IMR-90 (cell line): ENCODE measurements at regions not wholly inside any gene's neighbourhood (a gene's known extent, or its start where the extent isn't known, plus 50 kb on each side); places are given as distances from the start of the nearest gene placed in this dataset.
"Not testable (repeated sequence)": the region's sequence is repeated elsewhere in the genome, so short reads cannot be mapped to it uniquely, and the experiment has no call there.

Experiments used
- ATAC-seq: fragments of 200-7000 bp; cut with Tn5 transposase; 2 replicates; pipeline ENCODE4 v1.9.1; 2020; ENCODE audit warnings: low read depth, mild to moderate bottlenecking, moderate library complexity
- BruUV-seq: library from RNA; stranded (reverse); fragments of 400-500 nt; replicated peaks from 2 replicates; lab custom pipeline; 2021; lab: Mats Ljungman, UMichigan
- CTCF ChIA-PET: fragments of 300-600 bp; formaldehyde crosslinking; extraction: SDS; loops from one replicate; lab custom pipeline; 2021; ENCODE audit warnings: antibody characterized with exemption; lab: Yijun Ruan, JAX
- POLR2A ChIA-PET: fragments of 300-600 bp; sonication (Branson Sonifier 250); formaldehyde crosslinking; loops from one replicate; lab custom pipeline; 2022; ENCODE audit warnings: antibody characterized with exemption; ENCODE audit not compliant: unreplicated experiment; lab: Charles Lee
- DNase-seq: peaks from one replicate; pipeline ENCODE4 v3.0.0; 2013
- H2AFZ ChIP-seq: replicated peaks from 2 replicates; pipeline ENCODE3; 2013; ENCODE audit warnings: low read length, mild to moderate bottlenecking; ENCODE audit not compliant: poor library complexity
- H2AK5ac ChIP-seq: 2 replicates; pipeline ENCODE4 v1.6.1; 2013; ENCODE audit warnings: low read depth, low read length, inconsistent platforms
- H2AK9ac ChIP-seq: replicated peaks from 2 replicates; pipeline ENCODE3; 2013; ENCODE audit warnings: mild to moderate bottlenecking, low read depth, low read length, moderate library complexity; ENCODE audit not compliant: poor library complexity
- H2BK120ac ChIP-seq: 2 replicates; pipeline ENCODE4 v1.6.1; 2013; ENCODE audit warnings: low read depth, low read length, inconsistent platforms
- H2BK15ac ChIP-seq: 3 replicates; pipeline ENCODE4 v1.6.1; 2013; ENCODE audit warnings: low read depth, low read length, inconsistent platforms
- H2BK20ac ChIP-seq: 2 replicates; pipeline ENCODE4 v1.6.1; 2013; ENCODE audit warnings: low read depth, mild to moderate bottlenecking, inconsistent platforms, low read length, moderate library complexity
- H2BK5ac ChIP-seq: 2 replicates; pipeline ENCODE4 v1.6.1; 2013; ENCODE audit warnings: mild to moderate bottlenecking, low read depth, low read length, inconsistent platforms; ENCODE audit not compliant: poor library complexity, severe bottlenecking
- H3K14ac ChIP-seq: replicated peaks from 2 replicates; pipeline ENCODE4 v1.6.1; 2013; ENCODE audit warnings: low read depth, low read length, inconsistent platforms
- H3K18ac ChIP-seq: 2 replicates; pipeline ENCODE4 v1.6.1; 2013; ENCODE audit warnings: low read depth, low read length, control low read depth
- H3K23ac ChIP-seq: 2 replicates; pipeline ENCODE4 v1.6.1; 2013; ENCODE audit warnings: low read depth, low read length, inconsistent platforms
- H3K27ac ChIP-seq: 2 replicates; pipeline ENCODE4 v1.5.1; 2013; ENCODE audit warnings: mild to moderate bottlenecking, control low read depth, low read length; ENCODE audit not compliant: insufficient read depth
- H3K27me3 ChIP-seq: 2 replicates; pipeline ENCODE4 v1.6.1; 2013; ENCODE audit warnings: low read length; ENCODE audit not compliant: control insufficient read depth, insufficient read depth
- H3K36me3 ChIP-seq: 2 replicates; pipeline ENCODE4 v1.6.1; 2013; ENCODE audit warnings: low read length, mixed read lengths; ENCODE audit not compliant: control insufficient read depth, insufficient read depth
- H3K4ac ChIP-seq: 2 replicates; pipeline ENCODE4 v1.6.1; 2013; ENCODE audit warnings: low read depth, low read length, inconsistent platforms
- H3K4me1 ChIP-seq: 2 replicates; pipeline ENCODE4 v1.6.1; 2013; ENCODE audit warnings: low read length, mixed read lengths; ENCODE audit not compliant: control insufficient read depth, insufficient read depth
- H3K4me2 ChIP-seq: 2 replicates; pipeline ENCODE4 v1.6.1; 2013; ENCODE audit warnings: low read depth, mild to moderate bottlenecking, control low read depth, low read length, moderate library complexity
- H3K4me3 ChIP-seq: 2 replicates; pipeline ENCODE4 v1.5.1; 2013; ENCODE audit warnings: low read depth, mild to moderate bottlenecking, control low read depth, low read length, moderate library complexity; ENCODE audit not compliant: insufficient read depth
- H3K56ac ChIP-seq: 2 replicates; pipeline ENCODE4 v1.6.1; 2013; ENCODE audit warnings: low read length, inconsistent platforms; ENCODE audit not compliant: insufficient read depth; ENCODE audit errors: extremely low read depth
- H3K79me1 ChIP-seq, 2 experiments: 2 replicates each; pipeline ENCODE4 v1.6.1; 2013; ENCODE audit warnings: low read length in 2 of 2, inconsistent platforms in 1 of 2, low read depth in 1 of 2
- H3K9ac ChIP-seq: 2 replicates; pipeline ENCODE4 v1.6.1; 2013; ENCODE audit warnings: low read depth, low read length, control low read depth
- H3K9me1 ChIP-seq: 2 replicates; pipeline ENCODE4 v1.6.1; 2013; ENCODE audit warnings: low read length, inconsistent platforms; ENCODE audit not compliant: insufficient read depth
- H3K9me3 ChIP-seq: 2 replicates; pipeline ENCODE4 v1.6.1; 2013; ENCODE audit warnings: low read length; ENCODE audit not compliant: control insufficient read depth, insufficient read depth
- H4K20me1 ChIP-seq: 2 replicates; pipeline ENCODE4 v1.6.1; 2013; ENCODE audit warnings: low read length, inconsistent platforms; ENCODE audit not compliant: insufficient read depth
- H4K5ac ChIP-seq: 2 replicates; pipeline ENCODE4 v1.6.1; 2013; ENCODE audit warnings: mild to moderate bottlenecking, low read depth, low read length, control low read depth
- H4K8ac ChIP-seq, 2 experiments: 2 replicates each; pipeline ENCODE4 v1.6.1; 2013; ENCODE audit warnings: low read depth in 2 of 2, low read length in 2 of 2, control low read depth in 1 of 2, inconsistent platforms in 1 of 2
- H4K91ac ChIP-seq: 2 replicates; pipeline ENCODE4 v1.6.1; 2013; ENCODE audit warnings: low read depth, low read length, inconsistent platforms; ENCODE audit not compliant: insufficient read depth
- BHLHE40 ChIP-seq: fragments of 150-350 bp; IDR thresholded peaks from 2 replicates; pipeline ENCODE4 v1.6.1; 2016; ENCODE audit warnings: mild to moderate bottlenecking, low read depth, low read length
- CHD1 ChIP-seq: IDR thresholded peaks from 2 replicates; pipeline ENCODE4 v1.6.1; 2012; ENCODE audit warnings: low read depth, low read length, improper control_type of control experiment
- FOS ChIP-seq: fragments of 150-350 bp; IDR thresholded peaks from 2 replicates; pipeline ENCODE4 v1.6.1; 2016; ENCODE audit warnings: low read depth, low read length
- MAZ ChIP-seq: IDR thresholded peaks from 2 replicates; pipeline ENCODE4 v1.6.1; 2012; ENCODE audit warnings: low read depth, mild to moderate bottlenecking, low read length, improper control_type of control experiment, moderate library complexity, borderline replicate concordance
- NFE2L2 ChIP-seq: fragments of 150-350 bp; IDR thresholded peaks from 2 replicates; pipeline ENCODE4 v1.6.1; 2016; ENCODE audit warnings: low read depth, mild to moderate bottlenecking, low read length
- RAD21 ChIP-seq: IDR thresholded peaks from 2 replicates; pipeline ENCODE4 v1.6.1; 2012; ENCODE audit warnings: low read length, improper control_type of control experiment
- RCOR1 ChIP-seq: IDR thresholded peaks from 2 replicates; pipeline ENCODE4 v1.6.1; 2012; ENCODE audit warnings: mild to moderate bottlenecking, low read length, improper control_type of control experiment; ENCODE audit not compliant: insufficient replicate concordance
- USF2 ChIP-seq: fragments of 150-350 bp; IDR thresholded peaks from 2 replicates; pipeline ENCODE4 v1.6.1; 2017; ENCODE audit warnings: mild to moderate bottlenecking, antibody characterized with exemption, low read length, low read depth
- WGBS, 2 experiments: methylation state at CpG; one replicate each; pipeline versions ENCODE4 v1.1.5 to v1.1.7; 2013; ENCODE audit warnings: missing lambda C conversion rate in 2 of 2; ENCODE audit not compliant: insufficient read length in 1 of 2; ENCODE audit errors: extremely low coverage in 2 of 2; 5-methylcytosine and 5-hydroxymethylcytosine counted together
- dilution Hi-C: fragments of 300-500 bp; cut with HindIII; formaldehyde crosslinking; loops from one replicate; pipeline ENCODE4 v1.14.3; 2018; ENCODE audit warnings: low sequenced_read_pairs; ENCODE audit not compliant: unreplicated experiment
- in situ Hi-C: fragments of 300-500 bp; cut with MboI; formaldehyde crosslinking; loops from 3 replicates; pipeline ENCODE4 v1.14.3; 2019; ENCODE audit warnings: low sequenced_read_pairs, inconsistent platforms, mixed read lengths
- intact Hi-C: fragments of 100-400 bp; cut with micrococcal nuclease; formaldehyde crosslinking; loops from 2 replicates; pipeline ENCODE4 v1.10.0; 2022

GRCh38 chr4:69032847-69033638 is 63.2 kb upstream of the UGT2B7 start:
- no CpG with 5 or more reads among the region's 2 CpGs for WGBS, 2 experiments
- intact Hi-C loops = no loop called here

GRCh38 chr4:69034315-69034740 is 61.9 kb upstream of the UGT2B7 start:
- H2BK20ac ChIP-seq, H3K56ac ChIP-seq, intact Hi-C loops, H3K9me1 ChIP-seq, BruUV-seq, H3K27ac ChIP-seq, H3K36me3 ChIP-seq, H3K27me3 ChIP-seq, H4K8ac ChIP-seq, in situ Hi-C loops, CTCF ChIA-PET, H4K5ac ChIP-seq, H2AK9ac ChIP-seq, H3K14ac ChIP-seq, dilution Hi-C loops, POLR2A ChIA-PET, H2AFZ ChIP-seq, H3K4ac ChIP-seq, H3K18ac ChIP-seq, H3K4me3 ChIP-seq, H2AK5ac ChIP-seq, H2BK15ac ChIP-seq, H4K91ac ChIP-seq, H3K79me1 ChIP-seq, H2BK5ac ChIP-seq, H2BK120ac ChIP-seq, DNase-seq, H3K9ac ChIP-seq, H4K20me1 ChIP-seq, H3K4me2 ChIP-seq, H3K4me1 ChIP-seq, H3K23ac ChIP-seq, H3K9me3 ChIP-seq, ATAC-seq: not testable (repeated sequence)
- WGBS, 2 experiments = no CpG with 5 or more reads among the region's 3 CpGs

More at GRCh38 chr4:69032847-69033638, 63.2 kb upstream of the UGT2B7 start:
- no peak overlapping the region for H3K56ac ChIP-seq
- no peak overlapping the region for H4K5ac ChIP-seq
- no peak overlapping the region for H4K8ac ChIP-seq
- H2BK120ac ChIP-seq = no peak overlapping the region
- no peak overlapping the region for H3K27ac ChIP-seq
- H3K27me3 ChIP-seq = no peaks in the 10 kb centered on the region
- H3K9me3 ChIP-seq = no peaks in the 10 kb centered on the region
- H3K9ac ChIP-seq = no peak overlapping the region
- no peaks in the 10 kb centered on the region for H4K20me1 ChIP-seq
- dilution Hi-C loops = no loop called here
- ATAC-seq = no peak
- no peak overlapping the region for H3K14ac ChIP-seq
- no peak overlapping the region for H3K23ac ChIP-seq
- H3K9me1 ChIP-seq = no peaks in the 10 kb centered on the region
- no peak overlapping the region for H2BK15ac ChIP-seq
- POLR2A ChIA-PET = no interaction called here
- TF ChIP-seq MAZ = no peak
- no peak for TF ChIP-seq NFE2L2
- TF ChIP-seq RAD21 = no peak
- no peak for TF ChIP-seq CHD1
- no peak for TF ChIP-seq BHLHE40
- TF ChIP-seq FOS = no peak
- TF ChIP-seq RCOR1 = no peak
- no peak for TF ChIP-seq USF2
- no peaks in the 10 kb centered on the region for H3K79me1 ChIP-seq
- no peak overlapping the region for H3K4me2 ChIP-seq
- H2AK9ac ChIP-seq = no peak overlapping the region
- no peak overlapping the region for H2AK5ac ChIP-seq
- CTCF ChIA-PET = no interaction called here
- no peak overlapping the region for H4K91ac ChIP-seq
- no peak overlapping the region for H3K18ac ChIP-seq
- no peak overlapping the region for H2BK5ac ChIP-seq
- no peak overlapping the region for H2BK20ac ChIP-seq
- DNase-seq = peak; percentile 15
- H3K4me1 ChIP-seq = no peaks in the 10 kb centered on the region
- H3K36me3 ChIP-seq = no peaks in the 10 kb centered on the region
- in situ Hi-C loops = no loop called here
- no TSS peak for BruUV-seq
- H3K4me3 ChIP-seq = no peak overlapping the region
- H2AFZ ChIP-seq = no peak overlapping the region
- H3K4ac ChIP-seq = no peak overlapping the region
